ENCODE measurements at regions not wholly inside any gene's neighbourhood (a gene's known extent, or its start where the extent isn't known, plus 50 kb on each side); places are given as distances from the start of the nearest gene placed in this dataset.

- H3K9me3 ChIP-seq (replicated peaks; ENCODE audit: control insufficient read depth, insufficient read depth, low read depth, low read length), result no peaks in the 10 kb centered on the region
- H3K4me3 ChIP-seq, result no peak overlapping the region
- no peaks in the 10 kb centered on the region for H3K4me1 ChIP-seq (replicated peaks in 1 of 2; ENCODE audit: control insufficient read depth in 2 of 2, insufficient read depth in 2 of 2, low read length in 2 of 2)
- ATAC-seq (no peak), FAIRE-seq (no peak), DNase-seq (ENCODE audit: extremely low read depth in 1 of 4, low spot score in 3 of 4) (no peak)
- no peaks in the 10 kb centered on the region for H3K36me3 ChIP-seq (ENCODE audit: control insufficient read depth, insufficient read depth, low read length)
- H3K4me2 ChIP-seq (ENCODE audit: insufficient read depth, low read length), result no peak overlapping the region
- in situ Hi-C loops (cut with MboI), result no loop called here
- H3K27me3 ChIP-seq (ENCODE audit: control insufficient read depth in 2 of 2, insufficient read depth in 2 of 2, low read length in 2 of 2), result no peaks in the 10 kb centered on the region
- ChIA-PET POLR2A (no interaction called here), CTCF (ENCODE audit: low intra/inter-chr PET ratio) (no interaction called here)
- BruUV-seq (replicated peaks), result no TSS peak
- no peaks in the 10 kb centered on the region for H3K79me2 ChIP-seq (ENCODE audit: control insufficient read depth, insufficient read depth, low read length)
- H2AFZ ChIP-seq (ENCODE audit: low read depth, low read length), result no peak overlapping the region
- no peaks in the 10 kb centered on the region for H3K9me1 ChIP-seq (ENCODE audit: control insufficient read depth, insufficient read depth, low read length)
- 0% methylated on average over 3 of the region's 3 CpGs for WGBS (ENCODE audit: insufficient coverage, low coverage, missing lambda C conversion rate)
- H3K27ac ChIP-seq (ENCODE audit: extremely low read depth, low read depth, low read length), result no peak overlapping the region
- intact Hi-C loops (cut with micrococcal nuclease), result no loop called here
- H4K20me1 ChIP-seq (replicated peaks; ENCODE audit: control insufficient read depth, insufficient read depth, low read length), result no peaks in the 10 kb centered on the region
- H3K9ac ChIP-seq (ENCODE audit: insufficient read depth in 1 of 2, low read depth in 2 of 2, low read length in 2 of 2), result no peak overlapping the region
- TF ChIP-seq NCOR1 (IDR thresholded peaks at IDR 0.05), result no peak
- no peak for TF ChIP-seq DACH1 (IDR thresholded peaks at IDR 0.05; ENCODE audit: partially characterized antibody)
- TF ChIP-seq BRF1 (IDR thresholded peaks at IDR 0.05; ENCODE audit: borderline replicate concordance, extremely low read depth, insufficient read length), result no peak
- TF ChIP-seq BRF2 (IDR thresholded peaks at IDR 0.05; ENCODE audit: borderline replicate concordance, insufficient read depth, insufficient read length), result no peak
- no peak for TF ChIP-seq PTRF (tag; IDR thresholded peaks at IDR 0.05)
- no peak for TF ChIP-seq POU5F1 (IDR thresholded peaks at IDR 0.05; ENCODE audit: borderline replicate concordance, low read depth, low read length, partially characterized antibody)
- TF ChIP-seq ZFPM2 (CRISPR knock-in tag; IDR thresholded peaks at IDR 0.05), result no peak
- no peak for TF ChIP-seq C11orf30 (IDR thresholded peaks at IDR 0.05; ENCODE audit: low read depth)
- no peak for TF ChIP-seq HNRNPUL1 (IDR thresholded peaks at IDR 0.05; ENCODE audit: low read length)
- no peak for TF ChIP-seq RERE (CRISPR knock-in tag; IDR thresholded peaks at IDR 0.05; ENCODE audit: borderline replicate concordance)
- no peak for TF ChIP-seq WHSC1 (IDR thresholded peaks at IDR 0.05; ENCODE audit: low read length)
- TF ChIP-seq POLR3A (IDR thresholded peaks at IDR 0.05; ENCODE audit: borderline replicate concordance, extremely low read depth, insufficient read depth, insufficient read length), result no peak
- no peak for TF ChIP-seq ZNF586 (CRISPR knock-in tag; conservative IDR thresholded peaks at IDR 0.05)
- no peak for TF ChIP-seq HOMEZ (CRISPR knock-in tag; IDR thresholded peaks at IDR 0.05)
These were observed 68.7 kb upstream of the CST7 start for GRCh38 chr20:24880356-24880755.
